Caki2 (cell line): ENCODE measurements at regions not wholly inside any gene's neighbourhood (a gene's known extent, or its start where the extent isn't known, plus 50 kb on each side); places are given as distances from the start of the nearest gene placed in this dataset.
"Not testable (repeated sequence)": the region's sequence is repeated elsewhere in the genome, so short reads cannot be mapped to it uniquely, and the experiment has no call there.

Source experiments
- DNase-seq: peaks from one replicate; pipeline ENCODE4 v3.0.0-alpha.2; 2015; ENCODE audit warnings: low read depth
- in situ Hi-C: cut with HindIII; loops from 2 replicates; pipeline ENCODE4 v1.10.0; 2016; ENCODE audit warnings: low sequenced_read_pairs, low pct_unique_long_range_greater_than_20kb, mixed read lengths

GRCh38 chr7:66554842-66555430 is 73.7 kb upstream of the KCTD7 start:
- DNase-seq, in situ Hi-C loops: not testable (repeated sequence)

GRCh38 chr7:66556177-66556548 is 72.5 kb upstream of the KCTD7 start:
- in situ Hi-C loops = no loop called here
- no peak for DNase-seq

- no peak for DNase-seq
- in situ Hi-C loops = no loop called here
Measured at GRCh38 chr7:66556549-66557213, 72.0 kb upstream of the KCTD7 start.

DNA sequence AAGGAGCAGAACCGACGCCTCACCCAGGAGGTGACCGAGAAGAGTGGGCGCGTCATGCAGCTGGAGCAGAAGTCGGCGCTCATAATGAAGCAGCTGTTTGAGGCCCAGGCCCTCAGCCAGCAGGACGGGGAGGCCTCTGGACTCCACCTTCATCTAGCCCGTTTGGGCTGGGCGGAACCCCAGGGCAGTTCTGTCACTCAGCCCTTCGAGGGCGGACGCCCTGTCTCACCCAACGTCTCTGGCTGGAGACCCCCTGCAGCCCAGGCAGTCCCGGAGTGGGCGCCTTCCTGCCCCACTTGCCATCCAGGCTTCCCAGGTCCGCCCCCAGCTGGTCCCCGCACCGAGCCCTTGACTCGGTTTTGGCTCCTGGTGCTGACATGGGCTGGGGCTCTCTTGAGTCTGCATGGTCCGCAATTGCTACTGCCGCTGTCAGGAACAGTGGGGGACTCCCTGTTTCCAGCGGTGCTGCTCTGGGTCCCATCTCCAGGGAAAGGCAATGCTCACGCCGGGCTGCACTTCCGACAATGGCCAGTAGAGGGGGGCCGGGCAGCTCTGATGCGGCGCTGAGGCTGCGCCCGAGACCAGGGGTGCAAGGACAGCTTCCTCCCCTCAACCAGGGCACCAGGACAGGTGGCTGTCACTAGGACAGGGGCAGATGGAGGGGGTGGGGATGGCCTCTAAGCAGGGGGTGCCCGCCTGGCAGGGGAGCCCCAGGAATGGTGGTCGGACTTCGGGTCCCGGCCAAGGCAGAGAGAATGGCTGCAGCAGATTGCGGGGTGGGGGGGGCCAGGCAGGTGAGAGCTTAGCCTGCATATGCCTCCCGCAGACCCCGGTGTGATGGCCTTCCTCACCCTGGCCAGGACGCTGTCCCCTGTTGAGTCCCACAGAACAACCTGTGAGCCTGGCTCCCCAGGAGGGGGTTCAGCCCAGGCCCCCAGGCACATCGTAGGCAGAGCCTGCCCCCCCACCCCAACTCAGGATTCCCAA is 71.2 kb upstream of the KCTD7 start:
- peak; percentile 34 for DNase-seq
- in situ Hi-C loops = no loop called here

GRCh38 chr7:66558201-66558641 is 70.5 kb upstream of the KCTD7 start:
- in situ Hi-C loops = no loop called here
- no peak for DNase-seq

- in situ Hi-C loops = no loop called here
- DNase-seq = no peak
Measured at GRCh38 chr7:66558660-66559465, 69.8 kb upstream of the KCTD7 start.

DNA sequence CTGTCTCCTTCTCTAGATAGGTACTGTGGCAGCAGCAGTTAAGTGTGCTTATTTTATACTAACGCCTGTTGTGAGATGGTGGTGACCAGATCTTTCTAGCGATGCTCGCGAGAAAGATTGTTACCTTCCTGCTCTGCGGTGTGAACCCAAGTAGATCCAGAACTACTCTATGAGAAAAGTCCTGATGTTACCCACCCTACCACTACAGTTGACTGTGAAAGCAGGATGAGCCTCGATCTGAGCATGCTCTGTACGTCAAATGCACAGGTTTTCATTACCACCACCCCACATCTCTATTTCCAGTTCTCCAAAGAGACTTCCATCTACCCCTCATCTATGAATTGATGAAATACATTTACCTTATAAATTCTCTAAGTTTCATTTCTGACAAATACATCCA is 64.6 kb upstream of the KCTD7 start:
- in situ Hi-C loops = no loop called here
- no peak for DNase-seq

DNA sequence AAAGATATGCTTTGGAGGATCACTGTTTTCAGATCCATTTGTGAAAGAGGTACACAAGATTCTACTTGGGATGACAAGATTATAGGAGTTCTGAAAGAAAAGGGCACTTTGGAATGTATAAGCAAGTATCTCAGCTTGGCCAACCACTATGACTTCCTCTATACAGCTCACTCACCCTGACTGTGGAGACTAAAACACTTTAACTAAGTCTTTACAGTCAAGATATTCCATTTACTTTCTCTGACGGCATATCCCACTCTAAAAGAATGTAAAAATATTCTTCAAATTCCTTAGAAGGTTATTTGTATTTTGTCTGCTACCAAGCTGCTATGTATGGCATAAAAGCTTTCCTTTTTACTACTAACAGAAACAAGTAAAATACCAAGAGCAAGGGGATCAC is 58.5 kb upstream of the KCTD7 start:
- DNase-seq, in situ Hi-C loops: not testable (repeated sequence)

GRCh38 chr7:66571568-66571967 is 57.1 kb upstream of the KCTD7 start:
- in situ Hi-C loops = no loop called here

DNA sequence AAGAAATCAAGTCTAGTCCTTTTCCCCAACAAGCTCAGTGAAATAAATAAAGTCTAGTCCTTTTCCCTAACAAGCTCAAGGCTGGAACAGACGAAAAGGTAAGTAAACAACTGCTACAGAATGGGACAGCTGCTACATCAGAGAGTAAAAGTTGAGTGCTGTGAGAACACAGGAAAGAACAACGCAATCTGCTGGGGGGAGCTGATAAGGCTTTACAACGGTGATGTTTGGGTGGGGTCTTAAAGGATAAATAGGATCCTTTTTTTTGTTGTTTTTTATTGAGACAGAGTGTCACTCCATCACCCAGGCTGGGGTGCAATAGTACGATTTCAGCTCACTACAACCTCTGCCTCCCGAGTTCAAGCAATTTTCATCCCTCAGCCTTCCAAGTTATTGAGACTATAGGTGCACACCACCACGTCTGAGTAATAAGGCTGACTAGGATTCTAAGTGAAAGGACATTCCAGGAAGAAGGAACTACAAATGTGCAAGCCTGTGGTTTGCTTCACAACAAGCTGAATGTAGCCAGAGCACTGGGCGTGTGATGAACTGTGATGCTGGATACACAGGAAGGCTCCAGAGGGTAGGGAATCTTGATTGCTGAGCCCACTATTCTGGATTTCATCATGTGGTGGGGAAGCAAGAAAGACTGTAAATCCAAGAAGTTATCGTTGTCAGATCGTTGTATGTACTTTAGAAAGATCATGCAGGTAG is 54.7 kb upstream of the KCTD7 start:
- DNase-seq, in situ Hi-C loops: not testable (repeated sequence)

More at GRCh38 chr7:66571568-66571967, 57.1 kb upstream of the KCTD7 start:
- DNase-seq = no peak

GRCh38 chr7:66574768-66575167 is 53.9 kb upstream of the KCTD7 start:
- DNase-seq, in situ Hi-C loops: not testable (repeated sequence)

- no peak for DNase-seq
- in situ Hi-C loops = no loop called here
Measured at GRCh38 chr7:66575398-66575797, 53.3 kb upstream of the KCTD7 start.

- no peak for DNase-seq
- in situ Hi-C loops = no loop called here
Measured at GRCh38 chr7:66576646-66577045, 52.0 kb upstream of the KCTD7 start.
